HPDE6-E6E7 (cell line): ENCODE measurements at regions not wholly inside any gene's neighbourhood (a gene's known extent, or its start where the extent isn't known, plus 50 kb on each side); places are given as distances from the start of the nearest gene placed in this dataset.
A peak's percentile ranks its signal among the peaks of the same experiment; 100 is the strongest.

ENCODE experiments used
- DNase-seq: peaks from one replicate; pipeline ENCODE4 v3.0.0; 2011; ENCODE audit warnings: missing footprints; ENCODE audit errors: extremely low spot score

DNA sequence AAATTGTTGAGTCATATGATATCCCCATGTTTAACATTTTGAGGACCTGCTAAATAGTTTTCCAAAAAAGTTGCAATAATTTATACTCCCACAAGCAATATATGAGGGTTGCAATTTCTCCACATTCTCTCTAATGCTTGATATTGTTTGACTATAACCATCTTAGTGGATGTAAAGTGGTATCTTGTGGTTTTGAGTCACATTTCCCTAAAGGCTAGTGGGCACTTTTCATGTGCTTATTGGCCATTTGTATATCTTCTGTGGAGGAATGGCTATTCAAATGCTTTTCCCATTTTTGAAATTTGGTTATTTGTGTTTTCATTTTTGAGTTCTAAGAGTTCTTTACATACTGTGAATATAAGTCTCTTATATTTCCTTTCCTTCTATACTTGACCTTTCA is 82.7 kb downstream of the SCG2 start:
- DNase-seq = no peak

DNA sequence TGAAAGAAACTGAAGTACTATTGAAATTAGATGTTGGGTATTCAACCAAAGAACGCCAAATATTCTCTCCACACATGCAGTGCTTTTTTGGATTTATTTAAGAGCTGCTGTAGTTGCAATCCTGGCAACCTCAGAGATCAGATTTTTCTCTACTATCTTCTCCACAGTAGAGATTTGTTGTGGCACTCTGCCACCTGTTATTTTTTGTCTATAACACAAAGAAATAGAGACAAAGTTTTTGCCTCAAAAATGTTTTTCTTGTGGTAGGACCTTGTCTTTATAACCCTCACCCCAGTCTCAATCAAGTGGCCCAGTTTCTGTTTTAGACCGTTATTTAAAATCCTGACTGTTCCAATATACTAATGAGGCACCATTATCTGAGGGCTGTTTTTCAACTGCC is 79.4 kb downstream of the SCG2 start:
- DNase-seq = no peak

DNA sequence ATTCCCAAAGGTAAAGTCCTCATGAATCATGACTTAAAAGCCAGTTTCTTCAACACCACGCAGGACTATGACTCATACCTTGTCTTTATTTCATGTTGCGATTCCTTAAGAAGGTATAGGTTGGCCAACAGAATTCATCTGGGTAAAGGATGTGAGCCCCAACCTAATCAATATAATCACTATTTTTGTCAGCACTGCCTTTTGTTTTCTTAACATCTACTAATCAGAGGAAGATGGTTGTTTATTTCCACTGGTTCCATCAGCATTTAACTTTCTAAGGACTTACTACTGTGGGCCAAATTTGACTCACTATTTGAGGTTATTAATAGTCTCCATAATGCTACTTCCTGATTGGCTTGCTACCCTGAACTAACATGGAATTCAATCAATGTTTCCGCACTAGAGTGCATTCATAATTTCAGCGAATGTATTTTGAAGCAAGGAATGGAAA is 78.6 kb downstream of the SCG2 start:
- peak; percentile 34 for DNase-seq

DNA sequence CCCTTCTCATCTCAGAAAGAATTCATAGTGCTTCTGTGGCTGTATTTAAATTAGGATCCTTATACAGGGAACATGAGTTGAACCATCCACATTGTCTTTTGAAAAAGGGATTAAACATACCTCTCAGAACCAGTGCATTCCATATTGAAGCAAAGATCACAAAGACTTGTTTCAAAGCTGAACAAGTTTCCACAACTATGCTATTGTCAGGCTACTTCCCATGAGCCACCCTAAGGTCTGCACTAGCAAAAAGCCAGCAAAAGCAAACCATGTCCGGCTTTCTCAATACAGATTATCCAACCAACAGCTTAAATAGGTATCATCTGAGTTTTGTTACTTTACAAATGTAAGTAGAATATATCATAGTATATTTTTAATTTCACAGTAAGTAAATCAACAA is 78.1 kb downstream of the SCG2 start:
- no peak for DNase-seq

DNA sequence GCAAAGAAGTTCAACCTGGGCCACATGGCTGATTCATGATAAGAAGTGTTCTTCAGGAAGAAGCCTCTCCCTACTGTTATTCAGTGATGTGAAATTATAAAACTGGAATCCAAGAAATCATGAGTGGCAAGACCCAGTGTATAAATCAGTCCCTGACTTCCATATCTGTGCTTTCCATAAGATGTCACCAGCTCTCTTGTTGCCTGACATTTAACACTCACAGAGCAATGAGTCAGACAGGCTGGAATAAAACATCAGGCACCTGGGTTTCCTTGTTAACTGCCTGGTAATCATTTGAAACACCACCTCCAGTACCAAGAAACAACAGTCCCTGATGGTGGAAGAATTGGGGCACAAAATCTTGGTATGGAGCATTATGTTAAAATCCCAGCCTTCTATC is 76.1 kb downstream of the SCG2 start:
- no peak for DNase-seq

DNA sequence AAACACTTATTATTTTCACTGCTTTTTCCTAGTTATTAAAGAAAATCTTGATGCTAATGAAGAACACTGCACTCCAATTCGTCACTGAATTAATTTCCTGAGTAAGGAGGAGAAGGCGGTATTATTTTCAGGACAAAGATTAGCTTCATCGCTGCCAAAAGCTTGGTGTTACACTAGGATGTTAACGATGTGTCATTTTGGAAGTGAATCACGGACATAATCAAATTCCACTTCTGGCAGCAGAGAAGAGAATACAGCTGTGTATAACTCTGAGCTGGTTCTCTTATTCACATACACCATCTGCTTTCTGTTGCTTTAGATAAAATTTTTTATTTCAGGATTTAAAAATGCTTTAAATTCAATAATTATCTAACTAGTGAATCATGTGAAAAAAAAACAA is 74.1 kb downstream of the SCG2 start:
- DNase-seq = no peak

DNA sequence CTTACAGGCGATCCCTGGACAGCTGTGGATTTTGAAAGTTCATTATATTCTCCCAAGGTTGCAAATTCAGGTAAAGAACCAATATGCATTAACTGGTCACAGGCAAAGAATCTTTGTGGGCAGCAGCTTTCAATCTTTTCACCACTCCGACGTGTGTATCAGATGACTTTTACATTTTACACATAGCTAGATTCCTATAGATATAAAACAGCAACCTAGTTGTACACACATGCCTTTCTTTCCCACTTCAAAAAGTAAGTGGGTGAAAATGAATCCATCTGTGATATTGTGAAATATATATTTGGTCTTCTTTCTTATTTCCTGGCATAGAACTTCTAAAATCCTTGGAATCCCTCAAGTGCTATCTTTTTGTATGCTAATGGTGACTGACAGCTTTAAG is 72.5 kb downstream of the SCG2 start:
- no peak for DNase-seq

DNA sequence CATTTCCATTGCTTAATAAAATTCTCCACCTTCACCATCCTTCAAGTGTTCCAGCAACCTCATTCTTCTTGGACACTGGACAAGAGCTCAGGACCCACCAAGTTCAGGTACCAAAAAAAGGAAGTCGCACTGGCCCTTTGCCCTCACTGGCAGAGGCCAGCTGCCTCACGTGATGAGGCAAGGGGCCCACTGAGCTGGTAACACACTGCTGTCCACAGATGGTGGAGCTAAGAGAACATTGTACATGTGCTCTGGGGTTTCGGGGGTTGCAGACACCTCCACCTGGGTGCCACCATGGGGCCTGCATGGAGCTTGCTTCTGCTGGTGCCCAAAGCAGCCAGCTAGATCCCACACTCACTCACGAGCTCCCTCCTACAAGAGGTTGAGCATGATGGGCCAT is 71.3 kb downstream of the SCG2 start:
- no peak for DNase-seq

DNA sequence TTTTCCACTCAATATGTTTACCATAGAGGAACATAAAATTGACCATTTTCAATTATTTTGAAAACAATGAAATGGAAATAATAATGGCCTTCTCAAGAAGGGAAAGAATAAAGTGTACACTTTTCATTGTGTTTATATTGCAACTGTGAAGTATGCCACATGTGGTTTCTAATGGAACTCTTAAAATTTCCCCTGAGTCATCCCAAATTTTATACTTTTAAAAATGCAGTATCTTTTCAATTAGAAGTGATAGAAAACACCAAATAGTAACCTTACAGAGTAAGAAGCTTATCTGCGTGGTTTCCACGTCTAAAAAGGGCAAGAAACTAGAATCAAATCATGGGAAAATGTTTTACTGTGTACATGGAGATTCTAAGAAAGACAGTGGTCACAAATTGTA is 70.0 kb downstream of the SCG2 start:
- DNase-seq = no peak

DNA sequence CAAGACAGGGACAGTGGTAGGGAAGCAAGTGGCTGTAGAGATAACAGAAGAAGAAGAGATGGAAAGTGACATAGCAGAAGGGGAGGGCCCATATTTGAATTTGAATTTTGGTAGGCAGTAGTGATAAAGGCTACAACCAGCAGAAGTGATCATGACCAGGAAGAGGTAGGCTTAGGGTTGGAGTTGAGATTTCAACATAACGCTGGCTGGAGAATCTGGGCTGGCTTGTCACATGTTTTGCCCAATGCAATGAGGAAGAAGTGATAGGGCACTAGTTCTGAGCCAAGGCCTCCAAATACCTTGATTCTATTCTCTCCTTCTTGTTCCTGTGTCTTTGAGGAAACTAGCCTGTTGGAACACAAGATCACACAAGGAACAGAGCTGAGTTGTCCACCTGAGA is 69.4 kb downstream of the SCG2 start:
- DNase-seq = no peak

DNA sequence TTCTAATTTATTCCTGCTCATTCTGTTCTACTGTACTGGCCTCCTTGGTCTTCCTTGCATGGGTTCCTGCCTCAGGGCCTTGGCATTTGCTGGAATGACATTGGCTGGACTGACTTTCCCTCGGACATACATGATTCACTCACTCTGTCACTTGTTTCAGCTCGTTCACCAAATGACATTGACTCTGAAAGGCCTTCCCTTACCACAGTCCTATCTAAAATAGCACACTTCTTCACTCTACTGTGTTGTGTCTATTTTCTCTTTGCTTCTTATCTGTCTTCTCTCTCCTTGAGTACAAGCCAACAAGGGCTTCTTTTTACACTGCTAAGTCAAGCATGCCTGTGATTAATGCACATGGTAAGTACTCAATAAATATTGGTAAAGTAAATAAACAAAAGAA is 65.6 kb downstream of the SCG2 start:
- no peak for DNase-seq

DNA sequence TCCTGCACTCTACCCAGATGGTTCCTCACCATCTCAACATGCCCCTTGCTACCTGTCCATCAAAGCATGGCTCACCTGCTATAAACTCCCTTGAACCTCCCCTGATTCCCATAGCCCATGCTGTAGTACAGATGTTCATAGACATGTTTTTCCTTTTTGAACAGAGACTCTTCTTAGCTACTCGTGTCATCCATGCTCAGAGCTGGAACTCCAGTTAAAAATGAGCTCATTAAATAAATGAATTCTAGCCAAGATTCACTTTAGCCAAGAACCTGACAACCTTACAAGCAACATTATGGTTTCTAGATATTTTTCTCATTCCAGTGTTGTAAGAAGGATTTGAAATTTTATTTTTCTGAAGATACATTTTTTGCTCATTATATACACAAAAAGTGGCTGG is 65.0 kb downstream of the SCG2 start:
- no peak for DNase-seq

DNA sequence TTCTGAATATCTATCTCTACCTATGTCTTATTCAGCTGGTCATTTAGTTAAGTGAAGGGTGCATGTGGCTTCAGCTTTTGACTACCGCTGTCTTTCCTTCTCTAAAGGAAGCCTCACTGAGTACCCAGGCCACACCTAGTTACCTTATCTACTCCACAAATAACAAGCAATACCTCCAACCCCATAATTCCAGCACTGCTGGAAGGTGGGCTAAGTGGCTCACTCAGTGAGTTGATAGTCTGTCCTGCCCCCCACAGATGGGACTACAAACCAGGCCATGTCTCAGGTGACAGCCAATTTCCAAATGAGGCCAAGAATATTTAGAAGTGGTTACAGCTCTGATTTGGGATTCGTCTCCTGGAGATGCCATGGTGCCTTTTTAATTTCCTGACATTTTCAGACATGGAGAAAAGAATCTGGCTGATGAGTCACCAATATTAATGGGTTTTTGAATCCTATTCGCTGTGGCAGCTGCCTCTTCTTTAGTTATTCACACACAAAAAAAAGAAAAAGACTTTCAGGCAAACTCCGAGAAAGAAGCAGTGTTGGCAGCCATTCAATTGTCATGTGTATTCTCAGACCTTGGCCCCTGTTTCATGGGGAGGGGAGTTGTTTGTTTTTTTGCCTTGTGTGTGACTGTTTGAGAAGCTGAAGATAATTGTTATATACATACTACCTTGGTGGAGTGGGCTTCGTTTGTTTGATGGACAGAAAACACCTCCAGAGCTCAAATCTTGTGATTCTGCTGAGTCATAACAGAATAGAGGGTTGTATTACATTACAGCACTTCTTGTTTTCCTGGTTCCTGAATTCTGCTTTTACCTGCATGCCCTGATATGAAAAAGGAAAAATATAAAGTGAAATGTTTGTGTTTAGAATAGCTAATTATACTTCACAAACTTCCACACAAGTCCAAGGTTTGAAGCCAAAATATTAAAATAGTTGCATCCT is 64.2 kb downstream of the SCG2 start:
- DNase-seq = no peak

DNA sequence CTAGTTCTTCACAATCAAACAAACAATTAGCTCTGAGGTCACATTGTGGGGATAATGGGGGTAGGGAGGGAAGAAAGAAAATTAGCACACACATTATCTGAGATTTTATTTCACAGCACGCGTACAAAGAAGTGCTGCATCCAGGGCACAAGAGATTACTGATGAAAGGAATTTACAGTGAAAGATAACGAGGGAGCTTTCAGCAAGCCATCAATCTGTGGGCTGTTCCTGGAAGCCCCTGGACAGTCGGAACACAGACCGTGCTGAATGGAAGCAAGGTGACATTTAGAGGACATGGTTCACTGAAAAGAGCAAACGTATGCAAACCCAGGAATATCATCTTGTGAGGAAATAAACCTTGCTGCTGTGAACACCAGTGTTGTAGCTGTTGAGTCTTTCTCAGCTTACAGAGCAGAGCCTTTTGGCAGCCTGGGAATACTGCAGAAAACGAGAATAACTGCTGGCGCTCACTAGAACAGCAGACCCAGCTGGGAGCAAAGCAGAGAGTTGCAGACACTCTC is 63.2 kb downstream of the SCG2 start:
- no peak for DNase-seq

DNA sequence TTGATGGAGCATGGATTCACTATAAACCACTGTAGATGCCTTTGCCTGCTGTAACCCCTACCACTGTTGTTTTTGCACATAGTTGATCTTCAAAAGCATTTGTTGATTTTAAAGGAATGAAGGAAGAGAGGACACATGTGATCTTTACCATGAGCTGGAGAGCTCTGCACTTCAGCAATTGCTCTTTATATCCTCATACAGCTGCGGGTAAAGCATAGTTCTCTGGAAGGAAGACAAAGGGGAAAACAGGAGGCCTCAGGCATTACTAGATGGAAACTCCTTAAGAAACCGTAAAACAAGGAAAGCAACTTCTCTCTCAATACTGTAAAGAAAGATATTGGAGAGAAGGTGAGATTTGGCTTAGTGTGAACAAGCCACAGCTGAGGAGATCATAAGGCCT is 60.6 kb downstream of the SCG2 start:
- DNase-seq = no peak

DNA sequence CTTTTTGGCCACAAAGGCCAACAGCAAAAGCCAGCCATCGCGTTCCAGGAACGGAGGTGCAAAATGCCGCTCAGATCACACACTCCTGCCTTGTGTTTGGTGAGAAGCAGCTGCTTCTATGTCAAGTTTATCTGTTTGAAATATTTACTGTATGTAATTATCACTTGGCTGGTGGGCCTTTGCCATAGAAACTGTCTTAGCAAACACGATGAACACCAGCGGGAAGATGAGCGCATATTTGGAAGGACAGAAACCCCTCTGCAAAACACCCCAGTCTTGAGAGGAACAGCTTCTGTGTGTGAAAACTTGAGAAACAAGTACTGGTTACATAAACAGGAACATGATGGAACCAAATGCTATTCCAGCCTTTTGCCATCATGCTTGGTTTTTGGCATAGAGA is 59.7 kb downstream of the SCG2 start:
- DNase-seq = no peak

DNA sequence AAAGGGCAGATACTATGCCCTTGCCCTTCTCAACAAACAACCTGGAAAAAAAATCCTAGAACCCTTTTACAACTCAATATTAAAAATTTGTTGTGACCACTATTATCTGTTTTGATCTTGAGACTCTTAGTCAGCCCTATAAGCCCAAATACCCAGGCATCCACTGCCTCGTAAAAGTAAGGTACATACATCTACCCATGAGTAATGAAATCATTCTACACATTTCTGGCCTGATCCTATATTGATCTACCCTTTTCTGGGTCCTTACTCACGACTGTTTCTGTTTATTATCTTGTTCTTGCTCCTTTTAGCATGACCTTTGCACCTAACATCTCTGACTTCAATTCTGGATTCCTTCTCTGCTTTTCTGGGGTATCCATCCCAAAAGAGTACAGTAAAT is 56.8 kb downstream of the SCG2 start:
- DNase-seq = no peak

DNA sequence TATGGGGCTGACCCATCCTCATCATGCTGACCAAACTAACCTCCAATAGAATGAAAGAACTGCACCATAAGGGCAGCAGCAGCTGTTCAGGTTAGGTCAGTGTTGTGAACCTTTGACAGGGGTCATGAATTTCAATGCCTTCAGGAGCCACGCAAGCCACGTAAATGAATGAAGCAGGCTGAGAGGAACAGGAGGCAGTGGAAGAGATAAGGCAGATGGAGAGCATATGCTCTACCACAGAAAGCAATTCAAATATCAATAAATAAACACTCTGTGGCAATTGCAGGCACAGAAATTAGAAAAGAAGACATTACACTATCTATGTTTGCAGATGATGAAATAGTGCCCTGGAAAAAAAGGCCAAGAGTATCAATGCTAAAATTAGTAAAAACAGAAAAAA is 56.3 kb downstream of the SCG2 start:
- DNase-seq = no peak
